H1 (cell line): ENCODE measurements at regions not wholly inside any gene's neighbourhood (a gene's known extent, or its start where the extent isn't known, plus 50 kb on each side); places are given as distances from the start of the nearest gene placed in this dataset.

Experiments
- CTCF ChIA-PET: fragments of 300-600 bp; sonication (Branson Sonifier 250); formaldehyde crosslinking; loops from one replicate; lab custom pipeline; 2021; ENCODE audit not compliant: partially characterized antibody; lab: Charles Lee
- POLR2A ChIA-PET: fragments of 300-600 bp; sonication (Branson Sonifier 250); formaldehyde crosslinking; loops from one replicate; lab custom pipeline; 2021; ENCODE audit warnings: inconsistent platforms; ENCODE audit not compliant: partially characterized antibody; lab: Charles Lee
- DNase-seq, 2 experiments: peaks; one replicate each; pipeline versions ENCODE4 v3.0.0 to v3.0.0-alpha.2; 2010 to 2022; ENCODE audit warnings: low spot score in 2 of 2, low read depth in 1 of 2, mixed read lengths in 1 of 2
- FAIRE-seq: peaks from 2 replicates; lab custom pipeline; 2011; peaks lifted over from hg19 to GRCh38; lab: Jason Lieb, UNC
- H2AFZ ChIP-seq: 2 replicates; pipeline ENCODE4 v1.8.1; 2012; ENCODE audit warnings: low read length, inconsistent platforms
- H2AK5ac ChIP-seq: 2 replicates; pipeline ENCODE4 v1.6.1; 2013; ENCODE audit warnings: low read depth, low read length
- H2BK120ac ChIP-seq: replicated peaks from 2 replicates; pipeline ENCODE3; 2013; ENCODE audit warnings: low read depth, low read length, inconsistent platforms
- H2BK12ac ChIP-seq: 2 replicates; pipeline ENCODE4 v1.6.1; 2013; ENCODE audit warnings: low read depth, low read length
- H2BK15ac ChIP-seq: 2 replicates; pipeline ENCODE4 v1.6.1; 2013; ENCODE audit warnings: low read length
- H2BK20ac ChIP-seq: 2 replicates; pipeline ENCODE4 v1.6.1; 2013; ENCODE audit warnings: low read length
- H2BK5ac ChIP-seq: 2 replicates; pipeline ENCODE4 v1.6.1; 2013; ENCODE audit warnings: low read depth, low read length
- H3K14ac ChIP-seq: 2 replicates; pipeline ENCODE4 v1.6.1; 2013; ENCODE audit warnings: inconsistent platforms; ENCODE audit not compliant: insufficient read length
- H3K18ac ChIP-seq: 2 replicates; pipeline ENCODE4 v1.6.1; 2013; ENCODE audit warnings: low read length; ENCODE audit errors: extremely low read depth
- H3K23ac ChIP-seq: 2 replicates; pipeline ENCODE4 v1.6.1; 2013; ENCODE audit warnings: inconsistent platforms; ENCODE audit not compliant: insufficient read length
- H3K23me2 ChIP-seq: 2 replicates; pipeline ENCODE4 v1.6.1; 2013; ENCODE audit warnings: low read depth, low read length
- H3K27ac ChIP-seq: 2 replicates; pipeline ENCODE4 v1.6.1; 2011; ENCODE audit warnings: low read depth, low read length, inconsistent platforms
- H3K27me3 ChIP-seq, 4 experiments: replicated peaks in 1 of 4; 1 replicate in 1 of 4; 2 replicates in 3 of 4; pipeline versions ENCODE4 v1.6.1 to v1.8.1; 2011 to 2013; ENCODE audit warnings: low read length in 3 of 4, mild to moderate bottlenecking in 3 of 4, inconsistent platforms in 2 of 4, mixed read lengths in 2 of 4, moderate library complexity in 1 of 4; ENCODE audit not compliant: control insufficient read depth in 3 of 4, insufficient read depth in 3 of 4; ENCODE audit errors: extremely low read depth in 1 of 4
- H3K36me3 ChIP-seq, 4 experiments: 2 replicates each; pipeline versions ENCODE4 v1.6.1 to v1.8.1; 2011 to 2013; ENCODE audit warnings: mild to moderate bottlenecking in 4 of 4, low read length in 3 of 4, moderate library complexity in 2 of 4, control low read depth in 1 of 4, inconsistent platforms in 1 of 4; ENCODE audit not compliant: insufficient read depth in 4 of 4, control insufficient read depth in 2 of 4
- H3K4ac ChIP-seq: replicated peaks from 2 replicates; pipeline ENCODE3; 2013; ENCODE audit warnings: low read length, low read depth, mixed read lengths, inconsistent platforms; ENCODE audit not compliant: insufficient read length
- H3K4me1 ChIP-seq, 4 experiments: replicated peaks in 1 of 4; 1 replicate in 1 of 4; 2 replicates in 3 of 4; pipeline versions ENCODE4 v1.6.1 to v1.8.1; 2011 to 2013; ENCODE audit warnings: low read length in 3 of 4, inconsistent platforms in 2 of 4, mixed read lengths in 1 of 4; ENCODE audit not compliant: insufficient read depth in 4 of 4, control insufficient read depth in 3 of 4
- H3K4me2 ChIP-seq, 2 experiments: 2 replicates each; pipeline versions ENCODE4 v1.6.1 to v1.8.1; 2011 to 2013; ENCODE audit warnings: low read depth in 2 of 2, low read length in 2 of 2, control low read depth in 1 of 2, inconsistent platforms in 1 of 2, mild to moderate bottlenecking in 1 of 2; ENCODE audit not compliant: insufficient read depth in 1 of 2
- H3K4me3 ChIP-seq, 4 experiments: fragments of 200-600, 300-600 bp in 1 of 4; sonication (generic), shearing (Covaris generic), sonication (Bioruptor Twin) in 1 of 4; 2 replicates each; pipeline versions ENCODE4 v1.5.1 to v1.8.1; 2011 to 2016; ENCODE audit warnings: low read length in 4 of 4, low read depth in 3 of 4, control low read depth in 2 of 4, inconsistent platforms in 2 of 4, mild to moderate bottlenecking in 2 of 4, mixed read lengths in 1 of 4, moderate library complexity in 1 of 4; ENCODE audit not compliant: insufficient read depth in 2 of 4; ENCODE audit errors: extremely low read depth in 1 of 4
- H3K56ac ChIP-seq: replicated peaks from 2 replicates; pipeline ENCODE3; 2013; ENCODE audit warnings: low read depth, mild to moderate bottlenecking, mixed read lengths, low read length, inconsistent platforms; ENCODE audit not compliant: insufficient read length
- H3K79me1 ChIP-seq: 2 replicates; pipeline ENCODE4 v1.6.1; 2013; ENCODE audit warnings: low read depth, low read length, control low read depth
- H3K79me2 ChIP-seq, 2 experiments: 2 replicates each; pipeline versions ENCODE4 v1.6.1 to v1.8.1; 2012 to 2013; ENCODE audit warnings: low read length in 2 of 2, mild to moderate bottlenecking in 2 of 2, inconsistent platforms in 1 of 2; ENCODE audit not compliant: insufficient read depth in 2 of 2, control insufficient read depth in 1 of 2
- H3K9ac ChIP-seq, 4 experiments: replicated peaks in 1 of 4; 1 replicate in 1 of 4; 2 replicates in 3 of 4; pipeline versions ENCODE4 v1.6.1 to v1.8.1; 2011 to 2013; ENCODE audit warnings: low read depth in 3 of 4, low read length in 3 of 4, control low read depth in 2 of 4, mild to moderate bottlenecking in 2 of 4, moderate library complexity in 2 of 4, inconsistent platforms in 1 of 4; ENCODE audit errors: extremely low read depth in 1 of 4
- H3K9me3 ChIP-seq, 2 experiments: 2 replicates each; pipeline versions ENCODE4 v1.6.1 to v1.8.1; 2012 to 2013; ENCODE audit warnings: mild to moderate bottlenecking in 2 of 2, moderate library complexity in 2 of 2, control low read depth in 1 of 2, inconsistent platforms in 1 of 2, low read depth in 1 of 2, low read length in 1 of 2, mixed read lengths in 1 of 2; ENCODE audit not compliant: insufficient read depth in 2 of 2
- H4K20me1 ChIP-seq, 2 experiments: replicated peaks in 1 of 2; 2 replicates each; pipeline versions ENCODE3 to v1.8.1; 2011 to 2013; ENCODE audit warnings: inconsistent platforms in 2 of 2, low read length in 2 of 2, mild to moderate bottlenecking in 1 of 2; ENCODE audit not compliant: insufficient read depth in 2 of 2, control insufficient read depth in 1 of 2
- H4K5ac ChIP-seq: 2 replicates; pipeline ENCODE4 v1.6.1; 2013; ENCODE audit warnings: low read length, low read depth, mixed read lengths, inconsistent platforms; ENCODE audit not compliant: insufficient read length
- H4K8ac ChIP-seq: 2 replicates; pipeline ENCODE4 v1.8.0; 2013; ENCODE audit warnings: mild to moderate bottlenecking, moderate library complexity, low read length, inconsistent platforms; ENCODE audit not compliant: insufficient read depth; ENCODE audit errors: extremely low read depth
- H4K91ac ChIP-seq: replicated peaks from 2 replicates; pipeline ENCODE3; 2013; ENCODE audit warnings: low read length, mixed read lengths, inconsistent platforms; ENCODE audit not compliant: insufficient read length
- CBX5 ChIP-seq: fragments of 300-800, 300-1000 bp; sonication (generic); IDR thresholded peaks from 2 replicates; pipeline ENCODE4 v1.7.1; 2016; ENCODE audit warnings: antibody characterized with exemption, low read length, low read depth
- CBX8 ChIP-seq: fragments of 300-800, 300-1000 bp; sonication (generic); IDR thresholded peaks from 2 replicates; pipeline ENCODE4 v1.7.1; 2016; ENCODE audit warnings: low read depth, low read length, borderline replicate concordance
- TAF7 ChIP-seq: optimal IDR thresholded peaks from 2 replicates; pipeline ENCODE3; 2011; ENCODE audit warnings: low read depth, mild to moderate bottlenecking, inconsistent platforms, low read length, moderate library complexity, borderline replicate concordance
- WGBS, 2 experiments: shearing (Covaris generic) in 1 of 2; methylation state at CpG; one replicate each; pipeline versions ENCODE4 v1.1.6 to v1.1.7; 2013 to 2015; ENCODE audit warnings: low lambda C conversion rate in 2 of 2, mixed read lengths in 2 of 2, inconsistent platforms in 1 of 2, low coverage in 1 of 2, missing lambda C conversion rate in 1 of 2; ENCODE audit not compliant: insufficient replicate concordance in 2 of 2, insufficient coverage in 1 of 2, insufficient read length in 1 of 2; ENCODE audit errors: extremely low coverage in 1 of 2, missing lambda C conversion rate in 1 of 2; 5-methylcytosine and 5-hydroxymethylcytosine counted together

GRCh38 chr20:23253524-23253923, 97.1 kb upstream of the NXT1 start:
- H2BK15ac ChIP-seq = no peak overlapping the region
- no peak overlapping the region for H4K5ac ChIP-seq
- no peak overlapping the region for H4K8ac ChIP-seq
- no peaks in the 10 kb centered on the region for H3K9me3 ChIP-seq
- no peak overlapping the region for H2BK12ac ChIP-seq
- H3K23ac ChIP-seq = no peak overlapping the region
- no peaks in the 10 kb centered on the region for H4K20me1 ChIP-seq
- DNase-seq = peak in 1 of 2 experiments; percentile 6
- H3K27ac ChIP-seq = no peak overlapping the region
- no peak overlapping the region for H2BK5ac ChIP-seq
- TF ChIP-seq CBX8 = no peak
- TF ChIP-seq CBX5 = no peak
- no peak for TF ChIP-seq TAF7
- H3K79me1 ChIP-seq = no peaks in the 10 kb centered on the region
- no peak overlapping the region for H2AK5ac ChIP-seq
- no peak overlapping the region for H4K91ac ChIP-seq
- H3K36me3 ChIP-seq = no peaks in the 10 kb centered on the region
- H3K4me3 ChIP-seq = no peak overlapping the region
- no peak overlapping the region for H3K14ac ChIP-seq
- H3K4me1 ChIP-seq = no peaks in the 10 kb centered on the region
- H3K27me3 ChIP-seq = no peaks in the 10 kb centered on the region
- no peak overlapping the region for H3K9ac ChIP-seq
- H3K79me2 ChIP-seq = no peaks in the 10 kb centered on the region
- H3K4ac ChIP-seq = no peak overlapping the region
- no peak overlapping the region for H3K4me2 ChIP-seq
- CTCF ChIA-PET = interaction anchor here (0.8 to 1.5 kb wide), 2 partner anchors 18 to 211 kb away, joined by 3 to 6 read pairs; no protein-coding TSS in a partner anchor
- H2BK20ac ChIP-seq = no peak overlapping the region
- FAIRE-seq = no peak
- no peak overlapping the region for H3K18ac ChIP-seq
- 73% methylated on average over 3 of the region's 3 CpGs; no CpG with 5 or more reads in 1 of the 2 experiments for WGBS, 2 experiments
- H2AFZ ChIP-seq = no peak overlapping the region
- no peak overlapping the region for H2BK120ac ChIP-seq
- POLR2A ChIA-PET = interaction anchor here (0.6 kb wide), 1 partner anchor 153 kb away, joined by 4 read pairs; no protein-coding TSS in a partner anchor
- no peak overlapping the region for H3K56ac ChIP-seq
- no peaks in the 10 kb centered on the region for H3K23me2 ChIP-seq
